Fibroblast of villous mesenchyme (primary cell): ENCODE measurements at regions not wholly inside any gene's neighbourhood (a gene's known extent, or its start where the extent isn't known, plus 50 kb on each side); places are given as distances from the start of the nearest gene placed in this dataset.

Experiments
- DNase-seq: peaks from one replicate; pipeline ENCODE4 v3.0.0-alpha.2; 2010; ENCODE audit warnings: low read depth
- H3K4me3 ChIP-seq: 2 replicates; pipeline ENCODE4 v1.5.1; 2011; ENCODE audit warnings: low read depth, mild to moderate bottlenecking, low read length
- CTCF ChIP-seq: IDR thresholded peaks from 2 replicates; pipeline ENCODE4 v1.5.1; 2012; ENCODE audit warnings: low read depth, mild to moderate bottlenecking, low read length; ENCODE audit not compliant: insufficient read depth

GRCh38 chr3:13179181-13179580 is 106.0 kb upstream of the IQSEC1 start:
- TF ChIP-seq CTCF = no peak
- H3K4me3 ChIP-seq = no peak overlapping the region
- DNase-seq = no peak

GRCh38 chr3:13178107-13178506 is 104.9 kb upstream of the IQSEC1 start:
- no peak overlapping the region for H3K4me3 ChIP-seq
- no peak for TF ChIP-seq CTCF
- DNase-seq = no peak

- no peak for DNase-seq
- H3K4me3 ChIP-seq = no peak overlapping the region
- TF ChIP-seq CTCF = no peak
Measured at GRCh38 chr3:13177641-13178040, 104.4 kb upstream of the IQSEC1 start.

GRCh38 chr3:13177236-13177635 is 104.0 kb upstream of the IQSEC1 start:
- TF ChIP-seq CTCF = no peak
- H3K4me3 ChIP-seq = no peak overlapping the region
- DNase-seq = no peak

- no peak for DNase-seq
- no peak overlapping the region for H3K4me3 ChIP-seq
- no peak for TF ChIP-seq CTCF
Measured at GRCh38 chr3:13176445-13176844, 103.2 kb upstream of the IQSEC1 start.

- no peak for TF ChIP-seq CTCF
- no peak for DNase-seq
- no peak overlapping the region for H3K4me3 ChIP-seq
Measured at GRCh38 chr3:13174803-13175135, 101.5 kb upstream of the IQSEC1 start.

GRCh38 chr3:13174011-13174802 is 101.0 kb upstream of the IQSEC1 start:
- DNase-seq = no peak
- no peak overlapping the region for H3K4me3 ChIP-seq
- TF ChIP-seq CTCF = no peak
